NT2/D1 (cell line): ENCODE measurements at regions not wholly inside any gene's neighbourhood (a gene's known extent, or its start where the extent isn't known, plus 50 kb on each side); places are given as distances from the start of the nearest gene placed in this dataset.

ENCODE experiments used
- DNase-seq: peaks from one replicate; pipeline ENCODE4 v3.0.0-alpha.2; 2011; ENCODE audit warnings: low read depth, low spot score
- H3K27me3 ChIP-seq: 2 replicates; pipeline ENCODE4 v1.6.0; 2011; ENCODE audit warnings: mild to moderate bottlenecking; ENCODE audit not compliant: insufficient read length, insufficient read depth
- H3K36me3 ChIP-seq: 2 replicates; pipeline ENCODE4 v1.6.1; 2011; ENCODE audit warnings: mild to moderate bottlenecking, low read length, mixed read lengths; ENCODE audit not compliant: insufficient read depth, insufficient read length
- H3K4me1 ChIP-seq: 2 replicates; pipeline ENCODE4 v1.5.1; 2011; ENCODE audit not compliant: insufficient read depth, insufficient read length
- H3K4me3 ChIP-seq: 2 replicates; pipeline ENCODE4 v1.5.1; 2011; ENCODE audit warnings: low read depth; ENCODE audit not compliant: insufficient read length
- H3K9ac ChIP-seq: 2 replicates; pipeline ENCODE4 v1.6.0; 2011; ENCODE audit warnings: low read depth; ENCODE audit not compliant: insufficient read length
- H3K9me3 ChIP-seq: 2 replicates; pipeline ENCODE4 v1.5.1; 2011; ENCODE audit warnings: mild to moderate bottlenecking, low read length; ENCODE audit not compliant: insufficient read depth
- SUZ12 ChIP-seq: IDR thresholded peaks from 2 replicates; pipeline ENCODE4 v1.6.1; 2011; ENCODE audit not compliant: insufficient read length, insufficient read depth; ENCODE audit errors: extremely low read depth
- YY1 ChIP-seq: IDR thresholded peaks from 2 replicates; pipeline ENCODE4 v1.6.1; 2011; ENCODE audit not compliant: insufficient read length, insufficient read depth
- ZNF274 ChIP-seq: IDR thresholded peaks from 2 replicates; pipeline ENCODE4 v1.6.1; 2011; ENCODE audit warnings: mild to moderate bottlenecking, low read depth, low read length

GRCh38 chrX:116339407-116339806, 97.0 kb upstream of the SLC6A14 start:
- Histone ChIP-seq H3K4me1 (no peaks in the 10 kb centered on the region), H3K4me3 (no peak overlapping the region), H3K36me3 (no peaks in the 10 kb centered on the region), H3K9ac (no peak overlapping the region), H3K9me3 (0 out of 2 replicates have a peak, but pooled peaks cover 4% of the 10 kb centered on the region), H3K27me3 (no peaks in the 10 kb centered on the region)
- no peak for TF ChIP-seq SUZ12
- no peak for TF ChIP-seq YY1
- TF ChIP-seq ZNF274, result no peak
- DNase-seq, result no peak

DNA sequence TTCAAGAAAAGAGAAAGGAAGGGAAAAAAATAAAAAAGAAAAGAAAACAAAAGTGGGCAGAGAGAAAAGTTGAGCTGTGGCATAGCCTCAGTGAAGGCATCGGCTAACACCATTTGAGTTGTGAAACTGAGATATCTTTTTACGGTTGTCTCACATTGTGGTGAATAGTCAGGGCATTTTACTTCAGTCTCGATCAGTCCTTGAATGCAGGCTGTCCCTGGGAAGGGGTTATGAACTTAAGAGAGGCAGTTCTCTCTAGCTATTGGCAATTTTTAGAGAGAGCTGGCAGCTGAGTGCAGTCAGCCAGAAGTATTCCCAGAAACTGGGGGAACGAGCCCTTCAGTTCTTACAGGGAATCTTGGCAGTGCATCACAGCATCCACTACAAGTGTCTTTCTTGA, 93.5 kb upstream of the SLC6A14 start:
- no peaks in the 10 kb centered on the region for H3K4me1 ChIP-seq
- DNase-seq, result no peak
- H3K9ac ChIP-seq, result no peak overlapping the region
- H3K36me3 ChIP-seq, result no peaks in the 10 kb centered on the region
- 0 out of 2 replicates have a peak, but pooled peaks cover 2% of the 10 kb centered on the region for H3K9me3 ChIP-seq
- no peak overlapping the region for H3K4me3 ChIP-seq
- no peaks in the 10 kb centered on the region for H3K27me3 ChIP-seq
- TF ChIP-seq YY1 (no peak), ZNF274 (no peak), SUZ12 (no peak)

- no peak for TF ChIP-seq SUZ12
- no peak for TF ChIP-seq ZNF274
- TF ChIP-seq YY1, result no peak
- no peak for DNase-seq
- H3K27me3 ChIP-seq, result no peaks in the 10 kb centered on the region
Observed at GRCh38 chrX:116345958-116346357, 90.4 kb upstream of the SLC6A14 start.

GRCh38 chrX:116357329-116357728, 79.1 kb upstream of the SLC6A14 start:
- Histone ChIP-seq H3K27me3 (no peaks in the 10 kb centered on the region), H3K9ac (no peak overlapping the region), H3K4me1 (no peaks in the 10 kb centered on the region), H3K9me3 (no peaks in the 10 kb centered on the region), H3K4me3 (no peak overlapping the region), H3K36me3 (no peaks in the 10 kb centered on the region)
- no peak for TF ChIP-seq ZNF274
- no peak for TF ChIP-seq YY1
- no peak for TF ChIP-seq SUZ12
- no peak for DNase-seq

More at GRCh38 chrX:116345958-116346357, 90.4 kb upstream of the SLC6A14 start:
- no peaks in the 10 kb centered on the region for H3K4me1 ChIP-seq
- no peak overlapping the region for H3K9ac ChIP-seq
- no peaks in the 10 kb centered on the region for H3K9me3 ChIP-seq
- H3K36me3 ChIP-seq, result no peaks in the 10 kb centered on the region
- no peak overlapping the region for H3K4me3 ChIP-seq

DNA sequence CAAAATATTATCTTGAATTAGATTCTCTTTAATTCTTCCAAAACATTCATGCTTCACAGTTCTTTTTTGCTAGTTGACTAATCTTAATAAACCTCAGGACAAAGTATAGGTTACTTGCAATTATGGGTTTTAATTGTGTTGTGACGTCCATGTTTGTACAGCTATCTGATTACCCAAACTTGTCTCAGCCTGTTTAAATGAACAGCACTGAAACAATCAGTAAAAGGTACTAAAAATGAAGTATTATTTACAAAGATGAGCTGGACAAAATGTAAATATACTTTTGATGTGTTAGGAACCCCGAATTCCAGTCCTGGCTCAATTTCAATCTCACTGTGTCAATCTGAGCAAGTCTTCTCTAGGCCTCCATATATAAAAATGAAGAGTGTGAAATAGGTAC, 57.4 kb upstream of the SLC6A14 start:
- no peaks in the 10 kb centered on the region for H3K9me3 ChIP-seq
- no peaks in the 10 kb centered on the region for H3K4me1 ChIP-seq
- H3K4me3 ChIP-seq, result no peak overlapping the region
- no peaks in the 10 kb centered on the region for H3K36me3 ChIP-seq
- no peak for DNase-seq
- no peaks in the 10 kb centered on the region for H3K27me3 ChIP-seq
- H3K9ac ChIP-seq, result no peak overlapping the region
- TF ChIP-seq ZNF274 (no peak), YY1 (no peak), SUZ12 (no peak)

GRCh38 chrX:116379854-116380253, 56.6 kb upstream of the SLC6A14 start:
- Histone ChIP-seq H3K27me3 (no peaks in the 10 kb centered on the region), H3K4me1 (no peaks in the 10 kb centered on the region), H3K9me3 (no peaks in the 10 kb centered on the region), H3K4me3 (no peak overlapping the region), H3K9ac (no peak overlapping the region), H3K36me3 (no peaks in the 10 kb centered on the region)
- TF ChIP-seq ZNF274 (no peak), SUZ12 (no peak), YY1 (no peak)
- no peak for DNase-seq

- no peaks in the 10 kb centered on the region for H3K27me3 ChIP-seq
Observed at GRCh38 chrX:116384406-116384954, 51.9 kb upstream of the SLC6A14 start.

More at GRCh38 chrX:116384406-116384954, 51.9 kb upstream of the SLC6A14 start:
- H3K9ac ChIP-seq, result no peak overlapping the region
- no peaks in the 10 kb centered on the region for H3K36me3 ChIP-seq
- DNase-seq, result no peak
- H3K9me3 ChIP-seq, result no peaks in the 10 kb centered on the region
- TF ChIP-seq ZNF274 (no peak), YY1 (no peak), SUZ12 (no peak)
- no peak overlapping the region for H3K4me3 ChIP-seq
- no peaks in the 10 kb centered on the region for H3K4me1 ChIP-seq
